Heart left ventricle (tissue), 16 donors: ENCODE measurements at regions not wholly inside any gene's neighbourhood (a gene's known extent, or its start where the extent isn't known, plus 50 kb on each side); places are given as distances from the start of the nearest gene placed in this dataset.

Experiments
- ATAC-seq, 4 donors: fragments of 200-7000 bp; cut with Tn5 transposase; one replicate each; pipeline ENCODE4 v1.9.1; 2020 to 2022; ENCODE audit warnings: moderate library complexity in 4 of 4, mild to moderate bottlenecking in 3 of 4, moderate number of reproducible peaks in 1 of 4
- DNase-seq, 5 donors: peaks; one replicate each; pipeline ENCODE4 v3.0.0-alpha.2; 2020
- H3K27ac ChIP-seq, 12 donors: fragments of 200-600 bp; sonication (generic) in 4 of 12; one replicate each; pipeline versions ENCODE4 v1.5.0 to v1.8.0; 2016 to 2022; ENCODE audit warnings: mild to moderate bottlenecking in 2 of 12
- H3K27me3 ChIP-seq, 9 donors: fragments of 200-600 bp; sonication (generic) in 2 of 9; one replicate each; pipeline versions ENCODE4 v1.5.1 to v1.8.0; 2016 to 2022; ENCODE audit warnings: mild to moderate bottlenecking in 3 of 9
- H3K36me3 ChIP-seq, 9 donors: fragments of 200-600 bp; sonication (generic) in 2 of 9; one replicate each; pipeline versions ENCODE4 v1.5.0 to v1.8.0; 2018 to 2022; ENCODE audit warnings: mild to moderate bottlenecking in 2 of 9
- H3K4me1 ChIP-seq, 12 donors: fragments of 200-600 bp; sonication (generic) in 4 of 12; one replicate each; pipeline versions ENCODE4 v1.5.0 to v1.8.0; 2016 to 2022; ENCODE audit warnings: mild to moderate bottlenecking in 3 of 12
- H3K4me3 ChIP-seq, 12 donors: fragments of 200-600 bp; sonication (generic) in 4 of 12; one replicate each; pipeline versions ENCODE4 v1.5.0 to v1.8.0; 2017 to 2022; ENCODE audit warnings: mild to moderate bottlenecking in 9 of 12, moderate library complexity in 4 of 12
- H3K9me3 ChIP-seq, 12 donors: fragments of 200-600 bp; sonication (generic) in 4 of 12; one replicate each; pipeline versions ENCODE4 v1.5.0 to v1.8.0; 2016 to 2022; ENCODE audit warnings: mild to moderate bottlenecking in 1 of 12
- POLR2A ChIP-seq, 2 donors: fragments of 450-650 bp; IDR thresholded peaks; one replicate each; pipeline ENCODE4 v1.6.1; 2017; ENCODE audit warnings: antibody characterized with exemption in 2 of 2, mild to moderate bottlenecking in 2 of 2, moderate library complexity in 2 of 2
- whole genome bisulfite sequencing, 4 donors: extraction: QIAGEN DNeasy Blood & Tissue Kit in 2 of 4; methylation state at CpG; one replicate each; pipeline versions ENCODE4 v1.1.5 to v1.1.7; 2013 to 2018; 5-methylcytosine and 5-hydroxymethylcytosine counted together
- intact Hi-C, 10 donors: fragments of 100-400 bp; cut with DNase I; formaldehyde crosslinking; loops; one replicate each; pipeline versions ENCODE4 v1.11.1 to v1.14.2; 2022
- TF ChIP-seq, protein P1 (sequence below), 12 donors: fragments of 200-600 bp; sonication (generic) in 4 of 12; IDR thresholded peaks; one replicate each; pipeline versions ENCODE4 v1.5.0 to v1.8.0; 2018 to 2022; ENCODE audit warnings: antibody characterized with exemption in 12 of 12, mild to moderate bottlenecking in 5 of 12
- donor health status: ischemic (EF 13 %, LVEDD 7.1; RV severe dilation, severe dysfunction).
- donor health status: healthy with polysubstance abuse.
- donor health status: DM: no; HTN: yes; CAD: no.
- donor health status: DM: no; HTN: no; CAD: no.
- donor health status: ischemic (EF 25% LVEDD 6.9; RV normal size, moderate dysfunction).
- donor health status: ischemic (EF 25% LVEDD 5.7; RV mildly dilated, moderate dysfunction).
- donor health status: healthy.
- donor health status: DM: yes; HTN: yes; CAD: no.
- donor health status: ischemic (EF 35%, LVEDD 5.7; RV mildly dilated, moderate dysfunction).
- donor health status: nonischemic (EF 11% LVEDD 7.7; RV severe dilation, severe dysfunction).
- donor health status: DM: yes; HTN: yes; CAD: no.
- donor health status: PGD.
- donor health status: ischemic (EF 29% LVEDD 5.4; RV normal size, mild dysfunction).
- donor health status: nonischemic (EF 23%, LVEDD 6.1; RV moderate dilation, normal function).

GRCh38 chr11:133600786-133601185 lies 68.5 kb upstream of the OPCML start:
- no peak overlapping the region for H3K27ac ChIP-seq
- no peaks in the 10 kb centered on the region for H3K36me3 ChIP-seq
- 54 to 62% (median 58%) methylated on average over 6 of the region's 6 CpGs for WGBS, 4 donors
- intact Hi-C loops = no loop called here
- peaks cover 0 to 5% (median 0%) of the 10 kb centered on the region in 9 donors for H3K27me3 ChIP-seq
- ATAC-seq (no peak), DNase-seq (no peak)
- no peak overlapping the region for H3K4me3 ChIP-seq
- H3K9me3 ChIP-seq = no peaks in the 10 kb centered on the region
- no peaks in the 10 kb centered on the region for H3K4me1 ChIP-seq
- no peak for TF ChIP-seq POLR2A (IDR thresholded peaks at IDR 0.05)
- TF ChIP-seq, protein P1, sequence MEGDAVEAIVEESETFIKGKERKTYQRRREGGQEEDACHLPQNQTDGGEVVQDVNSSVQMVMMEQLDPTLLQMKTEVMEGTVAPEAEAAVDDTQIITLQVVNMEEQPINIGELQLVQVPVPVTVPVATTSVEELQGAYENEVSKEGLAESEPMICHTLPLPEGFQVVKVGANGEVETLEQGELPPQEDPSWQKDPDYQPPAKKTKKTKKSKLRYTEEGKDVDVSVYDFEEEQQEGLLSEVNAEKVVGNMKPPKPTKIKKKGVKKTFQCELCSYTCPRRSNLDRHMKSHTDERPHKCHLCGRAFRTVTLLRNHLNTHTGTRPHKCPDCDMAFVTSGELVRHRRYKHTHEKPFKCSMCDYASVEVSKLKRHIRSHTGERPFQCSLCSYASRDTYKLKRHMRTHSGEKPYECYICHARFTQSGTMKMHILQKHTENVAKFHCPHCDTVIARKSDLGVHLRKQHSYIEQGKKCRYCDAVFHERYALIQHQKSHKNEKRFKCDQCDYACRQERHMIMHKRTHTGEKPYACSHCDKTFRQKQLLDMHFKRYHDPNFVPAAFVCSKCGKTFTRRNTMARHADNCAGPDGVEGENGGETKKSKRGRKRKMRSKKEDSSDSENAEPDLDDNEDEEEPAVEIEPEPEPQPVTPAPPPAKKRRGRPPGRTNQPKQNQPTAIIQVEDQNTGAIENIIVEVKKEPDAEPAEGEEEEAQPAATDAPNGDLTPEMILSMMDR (IDR thresholded peaks at IDR 0.05) = no peak

DNA sequence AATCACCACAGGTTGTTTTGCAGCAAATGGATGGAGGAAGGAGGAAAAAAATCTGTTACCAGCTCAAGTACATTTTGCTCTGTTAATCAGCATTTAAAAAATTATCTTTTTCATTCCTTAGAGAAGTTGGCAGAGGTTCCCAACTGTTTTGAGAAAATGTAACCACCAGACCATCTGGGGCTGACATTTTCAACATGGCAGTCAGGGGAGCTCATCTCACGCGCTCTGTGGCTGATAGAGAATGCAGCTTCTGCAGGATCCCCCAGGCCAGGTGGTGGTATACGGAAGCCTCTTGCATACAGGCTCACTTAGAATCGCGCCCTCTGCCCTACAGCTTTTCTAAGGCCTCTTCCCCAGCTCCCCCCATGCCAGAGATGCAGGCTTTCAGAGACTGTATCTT lies 68.0 kb upstream of the OPCML start:
- 89 to 93% (median 92%) methylated on average over 5 of the region's 5 CpGs for WGBS, 4 donors
- H3K4me1 ChIP-seq = no peaks in the 10 kb centered on the region
- H3K36me3 ChIP-seq = no peaks in the 10 kb centered on the region
- ATAC-seq (no peak), DNase-seq (no peak)
- intact Hi-C loops = no loop called here
- no peak overlapping the region for H3K27ac ChIP-seq
- H3K9me3 ChIP-seq = no peaks in the 10 kb centered on the region
- H3K27me3 ChIP-seq = peaks cover 0 to 5% (median 0%) of the 10 kb centered on the region in 9 donors
- TF ChIP-seq, protein P1 (IDR thresholded peaks at IDR 0.05) = no peak
- no peak for TF ChIP-seq POLR2A (IDR thresholded peaks at IDR 0.05)
- no peak overlapping the region for H3K4me3 ChIP-seq

DNA sequence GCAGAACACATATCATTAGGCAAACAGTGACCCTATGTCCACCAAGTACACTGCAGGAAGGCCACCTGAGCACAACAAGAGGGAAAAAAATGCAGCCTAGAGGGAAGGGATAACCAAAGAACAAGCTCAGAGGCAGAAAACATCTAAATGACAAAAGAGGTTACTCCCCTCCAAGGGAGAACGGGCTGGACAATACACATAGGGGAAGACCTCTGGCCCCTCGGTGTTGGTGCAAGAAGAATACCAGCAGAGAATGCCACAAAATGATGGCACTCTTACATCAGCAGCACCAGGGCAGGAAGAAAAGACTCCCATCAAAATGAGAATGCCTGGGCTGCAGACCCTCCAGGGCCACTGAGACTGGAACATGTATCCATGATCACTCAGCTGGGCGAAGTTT lies 66.6 kb upstream of the OPCML start:
- 73 to 85% (median 78%) methylated on average over 3 of the region's 3 CpGs for WGBS, 4 donors

DNA sequence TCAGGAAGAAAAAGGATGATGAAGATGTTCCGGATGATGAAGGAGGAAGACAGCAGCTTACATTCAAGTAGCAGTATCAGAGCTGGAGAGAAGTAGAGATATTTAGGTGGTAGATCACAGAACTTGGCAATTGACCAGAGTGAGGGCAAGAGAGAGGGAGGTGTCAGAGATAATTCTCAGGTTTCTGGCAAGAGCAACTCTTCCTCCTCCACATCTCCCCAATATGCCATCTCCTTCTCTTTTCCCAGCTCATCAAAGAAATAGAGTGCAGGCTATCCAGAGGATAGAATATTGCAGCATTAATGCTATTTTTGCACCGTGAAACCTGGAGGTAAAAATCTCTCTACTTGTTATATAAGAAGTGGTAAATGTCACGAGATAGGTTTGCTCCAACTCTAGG lies 64.9 kb upstream of the OPCML start:
- H3K9me3 ChIP-seq = peaks cover 0 to 6% (median 0%) of the 10 kb centered on the region in 12 donors
- 45 to 46% (median 45%) methylated on average over 3 of the region's 3 CpGs for WGBS, 4 donors
- no peak overlapping the region for H3K4me3 ChIP-seq
- no peak for DNase-seq
- no peak for ATAC-seq
- no peaks in the 10 kb centered on the region for H3K36me3 ChIP-seq
- no peaks in the 10 kb centered on the region for H3K4me1 ChIP-seq
- TF ChIP-seq, protein P1 (IDR thresholded peaks at IDR 0.05) = no peak
- no peak for TF ChIP-seq POLR2A (IDR thresholded peaks at IDR 0.05)
- no peak overlapping the region for H3K27ac ChIP-seq
- peaks cover 0 to 6% (median 0%) of the 10 kb centered on the region in 9 donors for H3K27me3 ChIP-seq
- intact Hi-C loops = no loop called here

More for the DNA sequence above, 66.6 kb upstream of the OPCML start:
- DNase-seq = no peak
- Histone ChIP-seq H3K4me3 (no peak overlapping the region), H3K27me3 (peaks cover 0 to 6% (median 0%) of the 10 kb centered on the region in 9 donors), H3K9me3 (no peaks in the 10 kb centered on the region), H3K27ac (no peak overlapping the region), H3K36me3 (no peaks in the 10 kb centered on the region), H3K4me1 (no peaks in the 10 kb centered on the region)
- intact Hi-C loops = no loop called here
- ATAC-seq = no peak
- TF ChIP-seq POLR2A (IDR thresholded peaks at IDR 0.05) = no peak
- TF ChIP-seq, protein P1 (IDR thresholded peaks at IDR 0.05) = no peak
